ENCODE measurements at regions not wholly inside any gene's neighbourhood (a gene's known extent, or its start where the extent isn't known, plus 50 kb on each side); places are given as distances from the start of the nearest gene placed in this dataset.

GRCh38 chr5:164206196-164206595, 700.8 kb downstream of the MAT2B start:
- Histone ChIP-seq H3K4me3 (replicated peaks; ENCODE audit: low read depth, low read length) (no peak overlapping the region), H3K36me3 (ENCODE audit: control insufficient read depth, insufficient read depth, low read length) (no peaks in the 10 kb centered on the region), H3K27me3 (replicated peaks; ENCODE audit: control insufficient read depth, insufficient read depth, low read length) (no peaks in the 10 kb centered on the region)
- DNase-seq (ENCODE audit: extremely low read depth, insufficient read length): no peak
- no peak for TF ChIP-seq CTCF (IDR thresholded peaks at IDR 0.05; ENCODE audit: insufficient read depth, low read length, poor library complexity, severe bottlenecking)

- Histone ChIP-seq H3K4me3 (replicated peaks; ENCODE audit: low read depth, low read length) (no peak overlapping the region), H3K36me3 (ENCODE audit: control insufficient read depth, insufficient read depth, low read length) (no peaks in the 10 kb centered on the region), H3K27me3 (replicated peaks; ENCODE audit: control insufficient read depth, insufficient read depth, low read length) (no peaks in the 10 kb centered on the region)
- no peak for DNase-seq (ENCODE audit: extremely low read depth, insufficient read length)
- TF ChIP-seq CTCF (IDR thresholded peaks at IDR 0.05; ENCODE audit: insufficient read depth, low read length, poor library complexity, severe bottlenecking): no peak
Measured at GRCh38 chr5:164207646-164208045, 702.2 kb downstream of the MAT2B start.

DNA sequence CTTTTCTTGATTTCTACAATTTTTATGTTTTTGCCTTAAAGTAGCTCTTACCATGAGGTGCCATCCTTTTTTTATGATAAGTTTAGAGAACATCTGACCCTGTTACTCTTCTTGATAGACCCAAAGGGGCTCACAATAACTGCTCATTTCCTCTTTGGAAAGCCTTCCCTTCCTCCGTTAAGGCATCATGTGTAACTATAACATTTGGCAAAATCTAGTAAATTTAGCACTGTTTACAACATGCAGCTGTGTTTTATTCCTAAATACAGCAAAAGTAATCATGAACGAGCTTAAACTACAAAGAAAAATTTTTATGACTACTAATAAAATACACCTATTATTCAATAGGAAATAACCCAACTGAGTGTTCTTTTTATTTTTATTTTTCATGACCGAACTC, 705.1 kb downstream of the MAT2B start:
- no peaks in the 10 kb centered on the region for H3K36me3 ChIP-seq (ENCODE audit: control insufficient read depth, insufficient read depth, low read length)
- no peak for DNase-seq (ENCODE audit: extremely low read depth, insufficient read length)
- no peak overlapping the region for H3K4me3 ChIP-seq (replicated peaks; ENCODE audit: low read depth, low read length)
- no peak for TF ChIP-seq CTCF (IDR thresholded peaks at IDR 0.05; ENCODE audit: insufficient read depth, low read length, poor library complexity, severe bottlenecking)
- no peaks in the 10 kb centered on the region for H3K27me3 ChIP-seq (replicated peaks; ENCODE audit: control insufficient read depth, insufficient read depth, low read length)

GRCh38 chr5:164214698-164215097, 709.3 kb downstream of the MAT2B start:
- no peak for TF ChIP-seq CTCF (IDR thresholded peaks at IDR 0.05; ENCODE audit: insufficient read depth, low read length, poor library complexity, severe bottlenecking)
- no peak for DNase-seq (ENCODE audit: extremely low read depth, insufficient read length)
- H3K36me3 ChIP-seq (ENCODE audit: control insufficient read depth, insufficient read depth, low read length): no peaks in the 10 kb centered on the region

GRCh38 chr5:164217464-164217863, 712.0 kb downstream of the MAT2B start:
- H3K27me3 ChIP-seq (replicated peaks; ENCODE audit: control insufficient read depth, insufficient read depth, low read length): no peaks in the 10 kb centered on the region
- H3K36me3 ChIP-seq (ENCODE audit: control insufficient read depth, insufficient read depth, low read length): no peaks in the 10 kb centered on the region
- DNase-seq (ENCODE audit: extremely low read depth, insufficient read length): no peak
- H3K4me3 ChIP-seq (replicated peaks; ENCODE audit: low read depth, low read length): no peak overlapping the region
- no peak for TF ChIP-seq CTCF (IDR thresholded peaks at IDR 0.05; ENCODE audit: insufficient read depth, low read length, poor library complexity, severe bottlenecking)

More at GRCh38 chr5:164214698-164215097, 709.3 kb downstream of the MAT2B start:
- no peaks in the 10 kb centered on the region for H3K27me3 ChIP-seq (replicated peaks; ENCODE audit: control insufficient read depth, insufficient read depth, low read length)
- H3K4me3 ChIP-seq (replicated peaks; ENCODE audit: low read depth, low read length): no peak overlapping the region

DNA sequence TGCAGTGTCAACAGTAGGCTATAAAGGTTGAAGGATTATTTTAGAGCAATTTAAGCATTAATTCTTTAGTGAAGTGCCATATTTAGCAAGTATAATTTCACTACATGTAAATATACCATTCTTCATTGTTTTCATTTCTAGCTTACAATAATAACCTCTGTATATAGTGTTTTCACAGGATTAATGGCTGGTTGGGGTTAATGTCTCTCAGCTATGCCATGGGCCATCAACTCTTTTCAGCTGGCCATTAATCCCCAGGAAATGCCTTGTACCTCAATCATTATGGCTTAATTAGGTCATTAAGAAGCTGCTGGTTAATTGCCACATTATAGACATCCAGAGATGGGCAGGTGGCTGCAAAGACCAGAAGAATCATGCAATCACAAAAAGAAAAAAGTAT, 715.1 kb downstream of the MAT2B start:
- TF ChIP-seq CTCF (IDR thresholded peaks at IDR 0.05; ENCODE audit: insufficient read depth, low read length, poor library complexity, severe bottlenecking): no peak
- Histone ChIP-seq H3K36me3 (ENCODE audit: control insufficient read depth, insufficient read depth, low read length) (no peaks in the 10 kb centered on the region), H3K27me3 (replicated peaks; ENCODE audit: control insufficient read depth, insufficient read depth, low read length) (no peaks in the 10 kb centered on the region), H3K4me3 (replicated peaks; ENCODE audit: low read depth, low read length) (no peak overlapping the region)
- no peak for DNase-seq (ENCODE audit: extremely low read depth, insufficient read length)
